Neural cell (in vitro differentiated cells): ENCODE measurements at regions not wholly inside any gene's neighbourhood (a gene's known extent, or its start where the extent isn't known, plus 50 kb on each side); places are given as distances from the start of the nearest gene placed in this dataset.

Source experiments
- POLR2AphosphoS5 ChIP-seq: IDR thresholded peaks from 2 replicates; pipeline ENCODE4 v1.6.1; 2012
- TAF1 ChIP-seq: IDR thresholded peaks from 2 replicates; pipeline ENCODE4 v1.6.1; 2012; ENCODE audit warnings: low read depth
- TF ChIP-seq, protein P1 (sequence below): fragments of 450-650 bp; IDR thresholded peaks from 2 replicates; pipeline ENCODE4 v1.5.1; 2014; ENCODE audit warnings: antibody characterized with exemption, mild to moderate bottlenecking, moderate library complexity; ENCODE audit not compliant: poor library complexity, severe bottlenecking

DNA sequence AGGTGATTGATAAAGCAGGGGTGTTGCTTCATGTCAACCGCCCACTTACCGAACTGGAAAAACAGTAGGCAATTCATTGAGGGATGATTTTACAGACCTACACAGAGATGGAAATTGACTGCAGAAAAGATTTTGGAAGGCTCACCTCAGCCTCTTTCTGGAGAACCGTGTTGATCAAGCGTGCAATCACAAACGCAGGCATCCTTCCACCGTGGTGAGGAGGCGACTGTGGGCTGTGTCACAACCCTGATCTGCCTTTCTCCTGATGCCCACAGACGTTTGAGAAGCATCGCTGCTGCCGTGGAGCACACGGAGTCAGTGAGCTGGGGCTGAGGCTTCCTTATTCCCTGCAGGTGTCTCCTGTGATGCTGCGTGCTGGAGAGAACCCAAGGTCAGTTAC is 132.0 kb downstream of the TMEM18 start:
- TF ChIP-seq TAF1 (no peak), POLR2AphosphoS5 (no peak)
- TF ChIP-seq, protein P1, sequence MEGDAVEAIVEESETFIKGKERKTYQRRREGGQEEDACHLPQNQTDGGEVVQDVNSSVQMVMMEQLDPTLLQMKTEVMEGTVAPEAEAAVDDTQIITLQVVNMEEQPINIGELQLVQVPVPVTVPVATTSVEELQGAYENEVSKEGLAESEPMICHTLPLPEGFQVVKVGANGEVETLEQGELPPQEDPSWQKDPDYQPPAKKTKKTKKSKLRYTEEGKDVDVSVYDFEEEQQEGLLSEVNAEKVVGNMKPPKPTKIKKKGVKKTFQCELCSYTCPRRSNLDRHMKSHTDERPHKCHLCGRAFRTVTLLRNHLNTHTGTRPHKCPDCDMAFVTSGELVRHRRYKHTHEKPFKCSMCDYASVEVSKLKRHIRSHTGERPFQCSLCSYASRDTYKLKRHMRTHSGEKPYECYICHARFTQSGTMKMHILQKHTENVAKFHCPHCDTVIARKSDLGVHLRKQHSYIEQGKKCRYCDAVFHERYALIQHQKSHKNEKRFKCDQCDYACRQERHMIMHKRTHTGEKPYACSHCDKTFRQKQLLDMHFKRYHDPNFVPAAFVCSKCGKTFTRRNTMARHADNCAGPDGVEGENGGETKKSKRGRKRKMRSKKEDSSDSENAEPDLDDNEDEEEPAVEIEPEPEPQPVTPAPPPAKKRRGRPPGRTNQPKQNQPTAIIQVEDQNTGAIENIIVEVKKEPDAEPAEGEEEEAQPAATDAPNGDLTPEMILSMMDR, result no peak
